ENCODE measurements at regions not wholly inside any gene's neighbourhood (a gene's known extent, or its start where the extent isn't known, plus 50 kb on each side); places are given as distances from the start of the nearest gene placed in this dataset.
"Not testable (repeated sequence)": the region's sequence is repeated elsewhere in the genome, so short reads cannot be mapped to it uniquely, and the experiment has no call there.

DNA sequence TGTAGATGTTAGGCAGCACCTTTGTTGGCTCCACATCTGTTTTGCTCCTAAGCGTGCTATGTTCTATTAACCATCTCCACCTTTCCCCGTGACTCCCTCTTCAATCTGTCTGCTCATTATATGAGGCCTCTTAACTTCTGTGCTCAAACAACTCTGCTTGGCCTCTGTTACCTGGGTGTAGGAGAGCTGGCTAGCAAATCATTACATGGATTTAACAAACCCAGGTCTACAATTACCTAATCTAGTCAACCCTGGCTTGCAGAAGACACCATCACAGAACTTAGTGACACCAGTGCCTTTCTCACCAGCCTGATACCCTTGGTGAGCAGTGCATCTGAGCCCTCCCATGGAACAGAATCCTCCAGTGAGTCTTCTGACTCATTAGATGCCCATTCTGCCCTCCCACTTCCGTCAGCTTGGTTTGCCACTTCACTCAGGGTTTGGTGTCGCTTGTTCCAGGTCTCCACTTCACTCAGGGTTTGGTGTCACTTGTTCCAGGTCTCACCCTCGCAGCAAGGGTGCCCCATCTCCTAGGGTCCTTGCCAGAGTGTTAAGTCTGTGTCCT is 92.0 kb upstream of the KIF26B start:
- no peaks in the 10 kb centered on the region for H3K9me3 ChIP-seq (ENCODE audit: insufficient read depth, low read depth, low read length)
- H3K4me3 ChIP-seq (ENCODE audit: low read length, poor library complexity, severe bottlenecking), result no peak overlapping the region
- no peaks in the 10 kb centered on the region for H3F3A ChIP-seq (ENCODE audit: low read depth)
- H3K36me3 ChIP-seq (ENCODE audit: insufficient read depth, low read length), result no peaks in the 10 kb centered on the region
- no peak overlapping the region for H3K9ac ChIP-seq (ENCODE audit: low read depth, low read length, poor library complexity, severe bottlenecking)
- H3K9me2 ChIP-seq (replicated peaks; ENCODE audit: low read depth, low read length), result no peaks in the 10 kb centered on the region
- H3K4me1 ChIP-seq (ENCODE audit: insufficient read depth, low read length, poor library complexity, severe bottlenecking), result peaks cover 6% of the 10 kb centered on the region
- no peaks in the 10 kb centered on the region for H4K20me1 ChIP-seq (ENCODE audit: insufficient read depth, low read length, poor library complexity, severe bottlenecking)
- no peaks in the 10 kb centered on the region for H3K79me2 ChIP-seq (ENCODE audit: insufficient read depth, low read length)
- H3K27me3 ChIP-seq (ENCODE audit: insufficient read depth, low read length, poor library complexity, severe bottlenecking), result no peaks in the 10 kb centered on the region
- no peak for TF ChIP-seq EZH2phosphoT487 (IDR thresholded peaks at IDR 0.05; ENCODE audit: borderline replicate concordance)
- TF ChIP-seq, protein P1, sequence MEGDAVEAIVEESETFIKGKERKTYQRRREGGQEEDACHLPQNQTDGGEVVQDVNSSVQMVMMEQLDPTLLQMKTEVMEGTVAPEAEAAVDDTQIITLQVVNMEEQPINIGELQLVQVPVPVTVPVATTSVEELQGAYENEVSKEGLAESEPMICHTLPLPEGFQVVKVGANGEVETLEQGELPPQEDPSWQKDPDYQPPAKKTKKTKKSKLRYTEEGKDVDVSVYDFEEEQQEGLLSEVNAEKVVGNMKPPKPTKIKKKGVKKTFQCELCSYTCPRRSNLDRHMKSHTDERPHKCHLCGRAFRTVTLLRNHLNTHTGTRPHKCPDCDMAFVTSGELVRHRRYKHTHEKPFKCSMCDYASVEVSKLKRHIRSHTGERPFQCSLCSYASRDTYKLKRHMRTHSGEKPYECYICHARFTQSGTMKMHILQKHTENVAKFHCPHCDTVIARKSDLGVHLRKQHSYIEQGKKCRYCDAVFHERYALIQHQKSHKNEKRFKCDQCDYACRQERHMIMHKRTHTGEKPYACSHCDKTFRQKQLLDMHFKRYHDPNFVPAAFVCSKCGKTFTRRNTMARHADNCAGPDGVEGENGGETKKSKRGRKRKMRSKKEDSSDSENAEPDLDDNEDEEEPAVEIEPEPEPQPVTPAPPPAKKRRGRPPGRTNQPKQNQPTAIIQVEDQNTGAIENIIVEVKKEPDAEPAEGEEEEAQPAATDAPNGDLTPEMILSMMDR (conservative IDR thresholded peaks at IDR 0.05; ENCODE audit: low read length), result no peak
- no peak overlapping the region for H2AFZ ChIP-seq (ENCODE audit: low read length)
- no peak overlapping the region for H3K4me2 ChIP-seq (ENCODE audit: low read depth, low read length, poor library complexity, severe bottlenecking)

DNA sequence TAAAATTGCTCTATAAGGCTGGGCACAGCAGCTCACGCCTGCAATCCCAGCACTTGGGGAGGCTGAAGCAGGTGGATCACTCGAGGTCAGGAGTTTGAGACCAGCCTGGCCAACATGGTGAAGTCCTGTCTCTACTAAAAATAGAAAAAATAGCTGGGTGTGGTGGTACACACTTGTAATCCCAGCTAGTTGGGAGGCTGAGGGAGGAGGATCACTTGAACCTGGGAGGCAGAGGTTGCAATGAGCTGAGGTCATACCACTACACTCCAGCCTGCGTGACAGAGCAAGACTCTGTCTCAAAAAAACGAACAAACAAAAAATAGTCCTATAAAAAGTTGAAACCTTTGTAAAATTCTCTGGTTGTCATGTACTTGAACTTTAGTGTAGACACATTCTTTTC is 93.0 kb upstream of the KIF26B start:
- H3K4me2 ChIP-seq (ENCODE audit: low read depth, low read length, poor library complexity, severe bottlenecking); H2AFZ ChIP-seq (ENCODE audit: low read length); H3K9me3 ChIP-seq (ENCODE audit: insufficient read depth, low read depth, low read length); H3K27me3 ChIP-seq (ENCODE audit: insufficient read depth, low read length, poor library complexity, severe bottlenecking); H3K4me3 ChIP-seq (ENCODE audit: low read length, poor library complexity, severe bottlenecking); H3K4me1 ChIP-seq (ENCODE audit: insufficient read depth, low read length, poor library complexity, severe bottlenecking); H3K36me3 ChIP-seq (ENCODE audit: insufficient read depth, low read length); H3K79me2 ChIP-seq (ENCODE audit: insufficient read depth, low read length); H4K20me1 ChIP-seq (ENCODE audit: insufficient read depth, low read length, poor library complexity, severe bottlenecking); H3K9me2 ChIP-seq (replicated peaks; ENCODE audit: low read depth, low read length); H3K9ac ChIP-seq (ENCODE audit: low read depth, low read length, poor library complexity, severe bottlenecking); H3F3A ChIP-seq (ENCODE audit: low read depth): not testable (repeated sequence)

DNA sequence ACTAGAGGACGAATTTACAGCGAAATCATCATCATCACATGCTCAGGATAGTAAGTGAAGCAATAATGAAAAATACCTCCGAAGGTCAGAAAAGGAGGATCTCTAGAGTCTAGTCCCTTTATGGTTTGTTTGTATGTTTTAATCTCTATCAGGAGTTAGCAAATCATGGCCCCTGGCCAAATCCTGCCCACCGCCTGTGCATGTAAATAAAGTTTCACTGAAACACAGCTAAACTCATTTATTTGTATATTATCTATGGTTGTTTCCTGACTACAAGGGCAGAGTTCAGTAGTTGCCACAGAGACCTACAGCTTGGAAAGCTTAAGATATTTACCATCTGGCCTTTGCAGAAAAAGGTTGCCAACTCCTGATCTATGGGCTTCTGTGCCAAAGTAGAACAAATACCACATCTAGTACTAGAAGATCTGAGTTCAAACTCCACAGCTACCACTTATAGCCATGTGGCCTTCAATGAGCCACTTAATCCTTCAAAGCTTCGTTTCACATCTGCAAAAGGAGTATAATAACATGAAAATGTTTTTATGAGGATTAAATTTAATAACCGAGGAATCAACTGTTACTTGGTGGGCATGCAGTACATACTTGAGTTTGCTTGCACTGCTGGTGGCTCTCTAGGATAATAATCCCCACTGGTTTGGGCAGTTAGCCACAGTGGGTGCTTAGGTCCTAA is 94.0 kb upstream of the KIF26B start:
- H3K9me2 ChIP-seq (replicated peaks; ENCODE audit: low read depth, low read length), result no peaks in the 10 kb centered on the region
- no peak overlapping the region for H3K4me2 ChIP-seq (ENCODE audit: low read depth, low read length, poor library complexity, severe bottlenecking)
- no peaks in the 10 kb centered on the region for H3K36me3 ChIP-seq (ENCODE audit: insufficient read depth, low read length)
- H3K4me1 ChIP-seq (ENCODE audit: insufficient read depth, low read length, poor library complexity, severe bottlenecking), result no peaks in the 10 kb centered on the region
- TF ChIP-seq, protein P1 (conservative IDR thresholded peaks at IDR 0.05; ENCODE audit: low read length), result no peak
- no peak for TF ChIP-seq EZH2phosphoT487 (IDR thresholded peaks at IDR 0.05; ENCODE audit: borderline replicate concordance)
- no peaks in the 10 kb centered on the region for H3F3A ChIP-seq (ENCODE audit: low read depth)
- no peak overlapping the region for H2AFZ ChIP-seq (ENCODE audit: low read length)
- no peak overlapping the region for H3K4me3 ChIP-seq (ENCODE audit: low read length, poor library complexity, severe bottlenecking)
- H3K27me3 ChIP-seq (ENCODE audit: insufficient read depth, low read length, poor library complexity, severe bottlenecking), result no peaks in the 10 kb centered on the region
- H4K20me1 ChIP-seq (ENCODE audit: insufficient read depth, low read length, poor library complexity, severe bottlenecking), result no peaks in the 10 kb centered on the region
- no peaks in the 10 kb centered on the region for H3K9me3 ChIP-seq (ENCODE audit: insufficient read depth, low read depth, low read length)
- H3K79me2 ChIP-seq (ENCODE audit: insufficient read depth, low read length), result no peaks in the 10 kb centered on the region
- H3K9ac ChIP-seq (ENCODE audit: low read depth, low read length, poor library complexity, severe bottlenecking), result no peak overlapping the region

Measured in Loucy (cell line).